ENCODE measurements at regions not wholly inside any gene's neighbourhood (a gene's known extent, or its start where the extent isn't known, plus 50 kb on each side); places are given as distances from the start of the nearest gene placed in this dataset.

DNA sequence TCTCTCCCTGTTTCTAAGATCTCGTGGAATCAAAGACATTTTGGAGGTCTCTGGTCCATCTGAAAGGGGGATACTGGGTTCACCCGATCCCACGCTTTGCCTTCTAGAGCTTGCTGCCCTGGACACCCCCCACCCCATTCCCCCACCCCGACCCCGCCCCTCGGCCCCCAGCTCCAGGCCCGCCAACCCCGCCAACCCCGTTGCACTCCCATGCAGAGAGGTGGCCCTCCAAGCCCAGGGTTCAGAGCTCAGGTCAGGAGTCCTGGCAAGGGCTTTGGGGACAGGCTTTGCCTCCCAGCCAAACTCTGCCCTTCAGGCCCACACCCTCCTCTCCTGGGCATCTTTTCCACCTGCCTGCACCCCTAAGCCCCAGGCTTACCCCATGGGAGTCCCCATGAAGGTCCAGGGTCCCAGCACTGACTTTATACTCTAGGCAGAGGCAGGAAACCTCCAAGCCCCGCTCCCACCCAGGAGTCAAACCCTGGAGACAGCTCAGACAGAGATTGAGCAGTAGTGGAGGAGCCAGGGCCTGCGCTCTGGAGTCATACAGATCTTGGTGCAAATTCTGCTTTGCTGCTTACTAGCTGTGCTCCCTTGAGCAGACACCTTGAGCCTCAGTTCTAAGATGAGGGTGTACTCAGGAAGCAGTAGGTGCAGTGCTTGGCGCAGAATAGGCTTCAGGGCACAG, 155.9 kb downstream of the FOXD2 start:
- TF ChIP-seq, protein P1, sequence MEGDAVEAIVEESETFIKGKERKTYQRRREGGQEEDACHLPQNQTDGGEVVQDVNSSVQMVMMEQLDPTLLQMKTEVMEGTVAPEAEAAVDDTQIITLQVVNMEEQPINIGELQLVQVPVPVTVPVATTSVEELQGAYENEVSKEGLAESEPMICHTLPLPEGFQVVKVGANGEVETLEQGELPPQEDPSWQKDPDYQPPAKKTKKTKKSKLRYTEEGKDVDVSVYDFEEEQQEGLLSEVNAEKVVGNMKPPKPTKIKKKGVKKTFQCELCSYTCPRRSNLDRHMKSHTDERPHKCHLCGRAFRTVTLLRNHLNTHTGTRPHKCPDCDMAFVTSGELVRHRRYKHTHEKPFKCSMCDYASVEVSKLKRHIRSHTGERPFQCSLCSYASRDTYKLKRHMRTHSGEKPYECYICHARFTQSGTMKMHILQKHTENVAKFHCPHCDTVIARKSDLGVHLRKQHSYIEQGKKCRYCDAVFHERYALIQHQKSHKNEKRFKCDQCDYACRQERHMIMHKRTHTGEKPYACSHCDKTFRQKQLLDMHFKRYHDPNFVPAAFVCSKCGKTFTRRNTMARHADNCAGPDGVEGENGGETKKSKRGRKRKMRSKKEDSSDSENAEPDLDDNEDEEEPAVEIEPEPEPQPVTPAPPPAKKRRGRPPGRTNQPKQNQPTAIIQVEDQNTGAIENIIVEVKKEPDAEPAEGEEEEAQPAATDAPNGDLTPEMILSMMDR (IDR thresholded peaks at IDR 0.05) = no peak
- no peak for TF ChIP-seq POLR2A (IDR thresholded peaks at IDR 0.05)
